ENCODE measurements at regions not wholly inside any gene's neighbourhood (a gene's known extent, or its start where the extent isn't known, plus 50 kb on each side); places are given as distances from the start of the nearest gene placed in this dataset.

GRCh38 chr13:100988921-100989320, 314.3 kb upstream of the TMTC4 start:
- TF ChIP-seq POLR2A (IDR thresholded peaks at IDR 0.05; ENCODE audit: low read depth, low read length), result no peak
- no peak for TF ChIP-seq CTCF (conservative IDR thresholded peaks at IDR 0.05; ENCODE audit: low read depth, low read length)
- no peak for TF ChIP-seq USF2 (IDR thresholded peaks at IDR 0.05; ENCODE audit: low read depth, low read length)
- no peak for TF ChIP-seq SMC3 (IDR thresholded peaks at IDR 0.05; ENCODE audit: low read depth, low read length)
- no peak for TF ChIP-seq RFX5 (IDR thresholded peaks at IDR 0.05; ENCODE audit: low read depth, low read length)
- TF ChIP-seq FOS (IDR thresholded peaks at IDR 0.05; ENCODE audit: low read depth, low read length), result no peak
- no peak for TF ChIP-seq RAD21 (IDR thresholded peaks at IDR 0.05; ENCODE audit: low read length)
- TF ChIP-seq CEBPB (IDR thresholded peaks at IDR 0.05; ENCODE audit: low read depth, low read length), result no peak
- TF ChIP-seq CHD1 (IDR thresholded peaks at IDR 0.05; ENCODE audit: low read depth, low read length), result no peak
- TF ChIP-seq NFE2L2 (IDR thresholded peaks at IDR 0.05; ENCODE audit: low read depth, low read length), result no peak
- no peak for TF ChIP-seq MXI1 (IDR thresholded peaks at IDR 0.05; ENCODE audit: borderline replicate concordance, low read depth, low read length)
- no peak for TF ChIP-seq BHLHE40 (IDR thresholded peaks at IDR 0.05; ENCODE audit: low read depth, low read length)
- no peak for TF ChIP-seq ELK1 (IDR thresholded peaks at IDR 0.05; ENCODE audit: borderline replicate concordance, low read depth, low read length)
- TF ChIP-seq RCOR1 (IDR thresholded peaks at IDR 0.05; ENCODE audit: insufficient replicate concordance, low read length), result no peak
